T-helper 1 cell treated with Interleukin-12 subunit alpha and Interleukin-12 subunit beta and Interleukin-4 antibody, amounts not matched to agents 30 ng/mL and 1 ng/mL, for 36 hours (primary cell): ENCODE measurements at regions not wholly inside any gene's neighbourhood (a gene's known extent, or its start where the extent isn't known, plus 50 kb on each side); places are given as distances from the start of the nearest gene placed in this dataset.
"Not testable (repeated sequence)": the region's sequence is repeated elsewhere in the genome, so short reads cannot be mapped to it uniquely, and the experiment has no call there.

Experiments
- intact Hi-C: fragments of 100-400 bp; cut with micrococcal nuclease; formaldehyde crosslinking; loops from one replicate; pipeline ENCODE4 v1.15.1; 2024

DNA sequence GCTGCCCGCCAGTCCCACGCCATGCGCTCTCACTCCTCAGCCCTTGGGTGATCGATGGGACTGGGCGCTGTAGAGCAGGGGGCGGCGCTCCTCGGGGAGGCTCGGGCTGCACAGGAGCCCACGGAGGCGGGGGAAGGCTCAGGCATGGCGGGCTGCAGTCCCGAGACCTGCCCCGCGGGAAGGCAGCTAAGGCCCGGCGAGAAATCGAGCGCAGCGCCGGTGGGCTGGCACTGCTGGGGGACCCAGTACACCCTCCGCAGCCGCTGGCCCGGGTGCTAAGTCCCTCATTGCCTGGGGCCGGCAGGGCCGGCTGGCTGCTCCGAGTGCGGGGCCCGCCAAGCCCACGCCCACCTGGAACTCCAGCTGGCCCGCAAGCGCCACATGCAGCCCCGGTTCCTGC is 102.2 kb upstream of the PDE10A start:
- intact Hi-C loops, result not testable (repeated sequence)

DNA sequence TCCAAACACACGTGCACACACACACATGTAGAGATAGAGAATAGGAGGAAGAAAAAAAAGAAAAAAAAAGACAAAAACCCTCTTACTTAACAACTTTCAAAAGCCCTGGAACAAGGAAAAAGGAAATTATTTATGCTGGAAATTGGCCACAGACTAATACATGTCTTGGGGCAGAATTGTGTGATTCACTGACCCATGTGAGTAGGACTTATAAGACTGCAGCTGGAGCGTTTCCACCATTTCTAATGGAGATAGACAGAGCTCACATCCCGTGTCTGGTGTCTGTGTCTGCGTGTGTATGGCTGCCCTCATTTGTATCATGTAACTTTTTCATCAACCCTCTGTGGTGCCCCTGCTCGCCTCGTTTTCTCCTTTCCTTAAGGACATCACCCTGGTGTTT is 99.8 kb upstream of the PDE10A start:
- intact Hi-C loops, result no loop called here

DNA sequence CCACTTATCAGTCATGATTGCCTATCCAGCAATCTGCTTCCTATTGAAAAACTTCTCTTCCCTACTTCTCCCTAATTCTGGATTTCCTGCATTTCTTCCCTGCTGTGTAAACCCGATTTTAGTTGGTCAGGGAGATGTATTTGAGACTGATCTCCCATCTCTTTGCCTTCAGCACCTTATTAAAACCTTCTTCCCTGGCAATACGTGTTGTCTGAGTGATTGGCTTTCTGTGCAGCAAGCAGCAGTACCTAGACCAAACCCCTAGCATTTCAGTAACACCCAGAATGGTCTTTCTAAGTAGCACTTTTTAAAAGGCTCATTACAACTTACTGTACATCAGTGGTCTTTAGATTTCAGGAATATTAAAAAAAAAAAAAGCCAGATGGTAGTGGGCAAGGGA is 99.1 kb upstream of the PDE10A start:
- intact Hi-C loops, result no loop called here

DNA sequence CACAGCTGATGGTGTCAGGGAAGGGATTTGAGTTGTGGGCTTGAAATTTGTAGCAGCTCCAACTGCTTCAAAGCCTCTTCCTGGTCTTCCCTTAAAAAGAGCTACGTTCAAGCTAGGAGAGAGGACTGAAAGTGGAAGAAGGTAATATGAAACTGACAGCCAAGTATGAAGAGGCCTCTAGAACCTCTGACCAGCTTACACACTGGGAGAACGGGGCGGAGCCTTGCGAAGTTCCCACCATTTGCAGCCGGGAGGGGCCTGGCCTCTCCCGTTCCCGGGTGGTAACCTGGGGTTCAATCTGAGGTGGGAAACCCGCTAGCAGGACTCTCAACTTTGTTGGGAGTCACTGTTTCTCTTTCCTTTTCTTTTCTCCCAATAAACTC is 97.8 kb upstream of the PDE10A start:
- intact Hi-C loops, result no loop called here

DNA sequence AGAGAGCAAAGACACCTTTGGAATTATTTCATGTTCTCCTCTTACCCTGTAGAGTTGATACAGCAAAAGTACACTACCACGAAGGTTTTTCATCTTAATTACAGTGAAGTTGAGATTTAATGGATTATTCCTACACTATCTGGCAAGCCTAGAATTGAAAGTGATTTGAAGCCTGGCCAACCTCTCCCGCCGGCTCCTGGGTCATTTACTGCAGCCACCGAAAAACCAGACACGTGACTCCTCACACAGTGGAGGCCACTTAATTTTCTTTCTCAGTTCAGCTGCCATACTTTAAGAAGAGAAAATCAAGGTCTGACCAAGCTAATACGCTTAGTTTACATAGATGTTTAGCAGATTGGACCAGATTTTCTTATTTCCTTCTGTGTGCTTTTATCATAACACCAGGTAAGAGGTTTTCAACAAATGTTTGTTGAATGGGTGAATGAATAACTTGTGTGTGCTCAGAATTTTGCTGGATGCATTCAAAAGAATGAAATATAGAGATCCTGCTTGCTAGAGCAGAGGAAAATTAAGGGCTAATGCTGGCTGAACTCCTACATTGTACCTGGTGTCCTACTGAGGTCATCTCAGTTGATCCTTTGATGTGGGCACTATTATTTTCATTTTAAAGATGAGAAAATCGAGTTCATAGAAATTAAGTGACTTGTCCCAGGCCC is 97.2 kb upstream of the PDE10A start:
- intact Hi-C loops, result no loop called here

DNA sequence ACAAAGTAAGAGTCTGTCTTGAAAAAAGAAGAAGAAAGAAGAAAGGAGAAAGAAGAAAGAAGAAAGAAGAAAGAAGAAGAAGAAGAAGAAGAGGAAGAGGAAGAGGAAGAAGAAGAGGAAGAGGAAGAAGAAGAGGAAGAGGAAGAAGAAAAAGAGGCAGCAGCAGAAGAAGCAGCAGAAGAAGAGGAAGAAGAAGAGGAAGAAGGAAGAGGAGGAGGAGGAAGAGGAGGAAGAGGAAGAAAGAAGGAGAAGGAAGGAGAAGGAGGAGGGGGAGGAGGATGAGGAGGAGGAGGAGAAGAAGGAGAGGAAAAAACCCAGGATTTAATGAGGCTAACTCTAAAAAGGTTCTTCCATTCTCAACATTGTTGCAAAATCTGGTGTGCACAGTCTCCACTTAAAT is 95.4 kb upstream of the PDE10A start:
- intact Hi-C loops, result no loop called here

DNA sequence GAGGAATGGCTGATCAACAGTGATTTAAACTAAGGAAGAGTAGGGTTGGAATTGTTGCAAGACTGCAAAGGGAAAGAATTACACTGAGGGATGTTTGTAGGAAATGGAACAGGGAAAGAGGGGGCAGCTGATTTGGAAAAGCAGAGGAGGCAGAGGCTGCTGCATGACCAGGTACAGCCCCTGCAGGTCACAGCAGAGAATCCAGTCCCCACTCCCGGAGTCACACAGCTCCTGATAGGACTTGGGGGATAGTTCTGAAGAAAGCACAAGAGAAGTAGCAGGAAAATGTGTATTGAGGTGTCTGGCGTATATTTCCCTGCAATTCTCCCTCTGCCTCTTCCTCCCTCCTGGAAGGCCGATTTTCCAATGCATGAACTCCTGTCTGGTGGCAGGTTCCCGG is 92.5 kb upstream of the PDE10A start:
- intact Hi-C loops, result no loop called here

DNA sequence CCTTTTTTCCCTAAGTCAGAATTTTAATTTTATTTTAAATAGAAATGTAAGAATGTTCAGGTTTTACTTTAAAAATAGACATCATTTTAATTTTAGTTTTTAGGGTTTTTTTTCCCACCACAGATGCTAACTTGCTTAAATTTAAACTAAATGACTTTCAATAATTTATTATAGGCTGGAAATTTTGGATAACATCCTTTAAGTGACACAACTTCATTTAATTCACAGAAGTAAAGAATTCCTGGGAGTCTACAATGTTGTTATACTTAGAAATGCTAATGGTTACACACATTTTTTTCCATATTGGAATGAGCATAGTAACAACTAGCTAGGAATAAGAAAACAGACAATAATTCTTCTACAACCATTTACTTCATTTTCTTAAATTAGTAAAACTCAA is 90.5 kb upstream of the PDE10A start:
- intact Hi-C loops, result no loop called here

DNA sequence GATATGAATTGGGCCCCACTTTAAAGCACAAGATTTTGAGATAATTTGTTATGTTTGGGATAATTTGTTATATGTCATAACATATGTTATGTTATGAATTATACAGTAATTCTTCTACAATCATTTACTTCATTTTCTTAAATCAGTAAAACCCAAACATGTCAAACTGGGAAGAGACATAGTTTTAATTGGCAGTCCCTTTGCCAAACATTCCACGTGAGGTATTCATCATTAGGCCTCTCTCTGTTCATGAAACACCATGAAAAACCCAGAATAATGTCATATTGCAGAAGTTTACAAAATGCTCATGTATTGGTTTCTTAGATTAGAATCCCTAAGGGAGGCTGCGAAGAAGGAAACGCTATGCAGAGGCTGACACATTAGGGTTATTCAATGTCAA is 89.4 kb upstream of the PDE10A start:
- intact Hi-C loops, result no loop called here

DNA sequence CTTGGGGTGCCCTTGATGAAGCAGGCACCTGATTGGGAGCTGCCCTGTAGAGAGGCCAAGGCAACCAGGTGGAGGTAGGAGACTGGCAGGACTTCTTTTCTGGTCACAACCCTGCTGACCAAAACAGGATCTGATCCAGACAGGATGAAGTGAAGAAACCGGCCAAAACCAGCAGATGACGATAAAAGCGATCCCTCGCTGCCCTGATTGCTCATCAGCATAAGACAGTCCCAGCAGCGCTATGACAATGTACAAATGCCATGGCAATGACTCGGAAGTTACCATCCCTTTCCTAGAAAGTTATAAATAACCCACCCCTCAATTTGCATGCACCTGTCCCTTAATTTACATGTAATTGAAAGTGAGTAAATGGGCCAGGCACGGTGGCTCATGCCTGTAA is 88.4 kb upstream of the PDE10A start:
- intact Hi-C loops, result no loop called here

DNA sequence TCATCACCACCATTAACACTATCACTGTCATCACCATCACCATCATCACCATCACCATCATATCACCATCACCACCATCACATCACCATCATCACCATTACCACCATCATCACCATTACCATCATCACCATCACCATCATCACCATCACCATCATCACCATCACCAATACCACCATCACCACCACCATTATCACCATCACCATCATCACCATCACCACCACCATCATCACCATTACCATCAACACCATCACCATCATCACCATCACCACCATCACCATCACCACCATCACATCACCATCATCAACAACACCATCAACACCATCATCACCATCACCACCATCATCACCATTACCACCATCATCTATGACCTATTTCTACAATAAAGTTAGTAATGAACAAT is 86.1 kb upstream of the PDE10A start:
- intact Hi-C loops, result no loop called here

DNA sequence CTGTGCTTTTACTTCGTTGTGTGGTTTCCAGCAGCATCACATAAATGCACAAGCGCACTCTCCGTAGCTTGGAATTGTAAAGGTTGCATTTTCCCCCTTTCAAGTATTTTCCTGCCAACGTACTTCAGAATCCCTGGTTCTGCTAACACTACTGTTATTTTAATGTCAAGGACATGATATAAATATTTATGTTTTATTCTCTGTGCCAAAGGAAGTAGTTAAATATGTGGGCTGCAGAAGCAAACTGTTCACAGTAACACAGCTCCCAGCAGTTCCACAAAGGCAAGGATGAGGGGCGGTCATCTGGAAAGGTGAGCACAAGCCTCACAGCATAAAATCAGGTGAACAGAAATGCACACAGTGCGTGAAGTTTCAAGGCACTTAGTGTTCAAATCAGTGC is 85.3 kb upstream of the PDE10A start:
- intact Hi-C loops, result no loop called here

DNA sequence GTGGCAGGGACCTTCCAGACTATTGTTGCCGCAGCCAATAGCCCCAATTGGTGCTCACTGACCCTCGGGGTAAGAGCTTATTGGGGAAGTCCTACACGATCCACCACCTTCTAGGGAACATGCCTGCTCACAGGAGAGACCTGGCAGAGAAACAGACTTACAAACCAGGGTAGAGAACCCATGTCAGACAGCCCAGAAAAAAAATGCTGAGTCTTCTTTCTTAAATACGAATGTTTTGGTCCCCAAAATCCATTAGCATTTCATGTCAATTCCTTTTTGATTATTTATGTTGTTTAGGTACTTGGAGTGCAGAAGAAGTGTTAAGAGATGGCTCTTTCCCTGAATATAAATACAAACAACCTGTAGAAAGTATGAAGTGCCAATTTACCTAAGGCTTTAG is 84.9 kb upstream of the PDE10A start:
- intact Hi-C loops, result no loop called here

DNA sequence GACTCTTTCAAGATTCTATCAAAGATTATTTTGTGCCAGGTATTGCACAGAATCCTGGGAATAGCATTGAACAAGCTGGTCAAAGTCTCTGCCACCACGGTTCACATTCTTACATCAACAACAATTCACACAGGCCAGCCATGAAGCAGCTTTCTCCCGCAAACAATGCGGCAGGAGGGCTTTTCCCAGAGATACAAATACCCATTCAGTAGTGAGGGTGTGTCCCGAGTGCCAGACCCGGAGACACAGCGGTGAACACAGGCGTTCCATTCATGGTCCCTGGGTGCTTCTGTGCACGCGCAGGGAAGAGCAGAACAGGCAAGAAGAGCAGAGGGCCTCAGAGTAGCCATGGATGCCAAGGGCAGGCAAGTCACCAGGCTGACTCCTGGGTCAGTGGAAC is 83.3 kb upstream of the PDE10A start:
- intact Hi-C loops, result no loop called here

DNA sequence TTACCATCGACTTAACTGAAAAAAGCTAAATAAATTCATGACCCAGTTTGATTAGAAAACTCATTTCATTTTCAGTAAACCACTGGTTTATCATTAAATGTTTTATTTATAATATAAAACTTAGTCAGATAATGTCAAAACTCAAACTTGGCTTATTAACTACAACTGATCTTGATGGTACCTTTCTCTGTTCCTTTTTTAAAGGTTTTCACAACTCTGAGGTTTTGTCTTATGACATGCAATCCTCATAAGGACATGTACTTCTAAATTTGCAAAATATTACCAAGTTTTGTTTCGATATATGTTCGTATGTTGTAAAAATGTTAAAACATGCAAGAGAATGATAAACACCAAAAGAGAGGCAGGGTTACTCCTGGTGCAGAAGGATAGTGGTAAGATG is 82.5 kb upstream of the PDE10A start:
- intact Hi-C loops, result no loop called here

DNA sequence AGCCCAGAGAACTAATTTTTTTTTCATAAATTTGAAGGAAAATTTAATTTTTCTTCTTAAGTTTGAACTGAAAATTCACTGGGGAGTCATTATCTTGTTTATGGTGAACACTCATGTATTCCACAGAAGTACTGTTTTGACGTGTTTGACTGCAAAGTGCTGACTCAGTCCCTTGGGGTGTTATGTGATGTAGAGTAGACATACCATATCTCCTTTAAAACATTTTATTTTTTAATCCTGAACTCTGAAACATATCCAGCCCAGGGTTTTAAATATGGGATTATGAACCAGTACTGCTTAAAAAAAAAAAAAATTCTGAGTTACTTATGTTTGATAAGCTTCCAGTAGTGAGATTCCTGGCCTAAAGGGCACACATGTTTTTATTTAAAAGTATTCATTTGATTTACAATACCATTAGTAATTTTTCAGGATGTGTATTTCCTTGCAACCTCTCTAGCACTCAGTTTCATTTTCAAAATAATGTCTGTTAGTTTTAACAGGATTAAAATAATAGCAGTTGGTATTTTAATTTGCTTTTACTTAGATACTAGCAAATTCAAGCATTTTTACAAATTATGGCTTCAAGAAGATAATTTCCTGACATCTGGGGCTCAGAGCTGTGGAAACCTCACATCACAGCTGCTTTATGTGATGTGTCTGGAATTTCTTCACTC is 81.7 kb upstream of the PDE10A start:
- intact Hi-C loops, result no loop called here

DNA sequence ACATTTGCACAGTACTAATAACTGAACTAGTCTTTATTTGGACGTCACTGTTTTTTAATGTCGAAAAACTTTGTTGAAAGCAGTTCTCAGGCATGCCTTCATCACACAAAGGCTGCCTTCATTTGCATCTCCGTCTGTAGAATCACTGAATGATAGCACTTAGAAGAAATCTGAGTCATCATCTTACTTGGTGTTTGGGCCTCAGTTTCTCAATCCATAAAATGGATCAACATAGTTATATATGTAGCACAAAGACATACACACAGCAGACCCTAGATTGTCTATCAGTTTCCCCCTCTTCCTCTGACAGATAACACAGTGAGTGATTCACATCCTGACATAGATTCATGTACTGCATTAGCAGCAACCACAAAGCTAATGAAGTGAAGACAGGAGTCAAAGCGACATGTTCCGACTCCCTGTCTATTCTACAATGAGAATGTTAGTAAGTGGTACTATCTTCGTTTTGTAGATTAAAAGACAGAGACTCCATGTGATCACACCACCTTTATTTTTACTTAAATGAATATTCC is 80.4 kb upstream of the PDE10A start:
- intact Hi-C loops, result no loop called here

DNA sequence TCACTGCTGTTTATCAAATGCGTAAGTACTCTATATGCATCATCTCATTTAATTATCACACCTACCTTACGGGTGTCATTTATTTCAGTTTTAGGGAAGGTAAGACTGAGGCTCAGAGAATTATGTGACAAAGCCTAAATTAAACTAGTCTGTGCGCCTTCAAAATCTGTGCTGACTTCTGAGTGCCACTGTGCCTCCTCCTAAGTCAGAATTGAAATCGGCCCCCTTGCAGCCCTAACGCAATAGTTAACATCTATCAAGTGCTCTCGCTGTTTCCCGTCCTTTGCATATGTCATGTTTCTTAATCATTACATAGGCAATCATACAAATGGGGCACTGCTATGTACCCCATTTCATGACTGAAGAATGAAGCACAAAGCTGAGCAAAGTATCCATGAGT is 79.0 kb upstream of the PDE10A start:
- intact Hi-C loops, result no loop called here

DNA sequence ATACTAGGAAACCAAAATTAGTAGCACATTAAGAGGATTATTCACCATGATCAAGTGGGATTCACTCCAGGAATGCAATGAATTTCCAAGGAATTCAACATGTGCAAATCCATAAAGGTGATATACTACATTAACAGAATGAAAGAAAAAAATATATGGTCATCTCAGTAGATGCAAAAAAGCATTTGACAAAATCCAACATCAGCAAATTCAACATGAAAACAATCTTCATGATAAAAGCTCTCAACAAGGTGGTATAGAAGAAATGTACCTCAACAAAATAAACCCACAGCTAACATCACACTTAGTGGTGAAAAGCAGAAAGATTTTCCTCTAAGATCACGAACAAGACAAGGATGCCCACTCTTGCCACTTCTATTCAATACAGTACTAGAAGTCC is 74.4 kb upstream of the PDE10A start:
- intact Hi-C loops, result no loop called here

DNA sequence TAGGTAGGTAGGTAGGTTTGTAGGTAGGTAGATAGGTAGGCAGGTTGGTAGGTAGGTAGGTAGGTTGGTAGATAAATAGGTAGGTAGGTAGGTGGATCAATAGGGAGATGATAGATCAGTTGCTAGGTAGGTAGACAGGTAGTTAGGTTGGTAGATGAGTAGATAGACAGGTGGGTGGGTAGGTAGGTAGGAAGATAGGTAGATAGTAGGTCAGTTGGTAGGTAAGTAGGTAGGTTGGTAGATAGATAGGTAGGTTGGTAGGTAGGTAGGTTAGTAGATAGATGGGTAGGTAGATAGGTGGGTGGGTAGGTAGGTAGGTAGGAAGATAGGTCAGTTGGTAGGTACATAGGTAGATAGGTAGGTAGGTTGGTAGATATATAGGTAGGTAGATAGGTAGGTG is 72.0 kb upstream of the PDE10A start:
- intact Hi-C loops, result no loop called here

DNA sequence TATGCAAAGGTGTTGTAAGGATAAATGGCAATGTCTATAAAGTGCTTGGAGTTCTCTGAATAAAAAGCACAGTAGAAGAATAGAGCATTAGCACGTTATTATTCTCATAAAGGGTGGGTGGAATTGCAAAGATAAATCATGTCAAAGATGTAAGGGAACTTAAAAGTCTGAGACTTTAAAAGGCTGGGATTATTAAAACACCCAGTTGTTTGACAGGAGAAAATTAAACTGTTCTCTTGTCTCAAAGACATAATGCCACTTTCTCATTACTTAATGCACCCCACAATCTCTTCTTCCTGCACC is 70.4 kb upstream of the PDE10A start:
- intact Hi-C loops, result no loop called here

DNA sequence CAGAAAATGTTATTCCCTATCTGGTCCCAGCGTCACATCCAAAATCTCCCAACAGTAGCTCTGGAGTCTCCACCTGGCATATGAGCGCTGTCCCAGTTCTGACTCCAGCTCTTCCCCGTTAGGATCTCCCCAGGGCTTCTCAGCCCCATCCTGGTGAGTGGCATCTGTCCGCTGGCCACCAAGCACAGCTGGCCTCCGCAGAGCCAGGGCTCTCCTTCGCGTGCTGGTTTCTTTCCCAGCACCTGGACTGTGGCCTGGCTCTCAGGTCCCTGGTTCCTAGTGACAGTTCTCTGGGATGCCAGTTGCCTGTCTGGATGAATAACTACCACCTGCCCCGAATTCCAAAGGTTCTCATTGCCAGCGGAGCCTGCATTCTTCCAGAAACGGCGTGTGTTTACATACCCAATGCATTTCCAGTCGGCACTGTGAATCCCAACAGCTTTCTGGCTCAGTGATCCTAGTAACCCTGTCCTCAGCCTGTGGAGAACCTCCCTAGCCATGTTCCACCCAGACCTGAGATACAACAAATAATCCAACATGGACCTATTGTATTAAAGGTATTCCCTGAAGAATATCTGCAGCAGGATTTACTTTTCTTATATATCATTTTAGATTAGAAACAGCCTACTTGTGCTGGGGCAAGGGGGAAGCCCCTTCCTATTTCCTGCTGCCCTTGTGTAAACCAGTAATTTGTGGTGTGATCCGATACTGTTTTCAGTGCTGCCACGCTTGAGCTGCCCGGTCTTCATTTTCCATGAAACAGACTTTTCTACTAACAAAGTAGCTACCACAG is 69.9 kb upstream of the PDE10A start:
- intact Hi-C loops, result no loop called here
